GM21576 (cell line): ENCODE measurements at regions not wholly inside any gene's neighbourhood (a gene's known extent, or its start where the extent isn't known, plus 50 kb on each side); places are given as distances from the start of the nearest gene placed in this dataset.
"Not testable (repeated sequence)": the region's sequence is repeated elsewhere in the genome, so short reads cannot be mapped to it uniquely, and the experiment has no call there.

Experiments used
- ATAC-seq: cut with Tn5 transposase; IDR thresholded peaks from one replicate; pipeline ENCODE4 v1.9.1; 2021; ENCODE audit warnings: mild to moderate bottlenecking, moderate library complexity; ENCODE audit not compliant: unreplicated experiment

DNA sequence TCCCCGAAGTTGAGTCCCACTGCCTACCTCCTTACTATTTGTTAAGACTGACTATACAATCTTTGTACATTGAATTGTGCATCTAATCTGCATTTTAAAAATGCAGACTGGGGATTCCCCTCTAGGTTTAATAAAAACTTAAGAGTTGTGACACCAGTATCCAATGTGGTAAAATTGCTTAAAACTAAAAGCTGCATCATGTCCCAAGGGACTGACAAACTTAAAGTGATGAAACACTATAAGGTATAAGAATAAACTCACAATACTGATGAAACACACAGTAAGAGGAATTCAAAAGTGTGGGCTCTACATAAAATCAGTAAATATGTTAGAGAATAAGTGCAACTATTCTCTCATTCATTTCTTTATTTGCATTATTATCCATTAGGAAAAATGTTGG lies 1905.1 kb downstream of the MAT2B start:
- no peak for ATAC-seq

GRCh38 chr5:165411532-165411931 lies 1906.1 kb downstream of the MAT2B start:
- ATAC-seq = not testable (repeated sequence)

DNA sequence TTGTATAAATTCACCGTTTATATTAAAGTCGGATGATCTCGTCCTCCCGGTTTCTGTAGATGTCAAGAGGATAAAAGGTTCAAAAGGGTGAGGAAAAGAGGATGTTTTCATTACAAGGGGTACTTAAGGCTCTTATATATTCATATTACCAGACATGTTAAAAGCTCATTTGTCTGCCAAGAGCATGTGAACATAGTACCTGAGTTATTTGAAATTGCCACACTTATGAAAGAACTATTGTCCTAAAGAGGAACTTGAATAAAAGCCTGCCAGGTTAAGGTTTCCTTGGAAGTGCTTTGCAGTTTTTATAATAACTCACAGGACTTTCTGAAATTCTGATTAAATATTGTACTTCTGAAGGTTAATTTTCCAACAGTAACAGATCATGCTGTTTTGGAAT lies 1915.1 kb downstream of the MAT2B start:
- no peak for ATAC-seq

DNA sequence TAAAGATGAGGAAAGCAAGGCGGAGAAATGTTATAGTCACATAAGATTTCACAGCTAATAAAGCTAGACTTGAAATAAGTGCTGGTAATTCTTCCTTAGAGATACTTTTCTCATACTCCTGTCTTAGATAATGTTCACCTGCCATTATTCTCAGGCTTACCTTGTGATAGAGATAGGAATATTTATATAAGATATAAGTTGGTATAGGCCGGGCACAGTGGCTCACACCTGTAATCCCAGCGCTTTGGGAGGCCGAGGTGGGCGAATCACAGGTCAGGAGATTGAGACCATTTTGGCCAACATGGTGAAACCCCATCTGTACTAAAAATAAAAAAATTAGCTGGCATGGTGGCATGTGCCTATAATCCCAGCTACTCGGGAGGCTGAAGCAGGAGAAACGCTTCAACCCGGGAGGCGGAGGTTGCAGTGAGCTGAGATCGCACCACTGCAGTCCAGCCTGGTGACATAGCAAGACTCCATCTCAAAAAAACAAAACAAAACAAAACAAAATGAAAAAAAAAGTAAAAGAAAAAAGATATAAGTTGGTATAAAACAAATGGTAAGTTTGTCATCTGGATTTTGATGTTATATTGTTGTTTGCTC lies 1918.4 kb downstream of the MAT2B start:
- ATAC-seq = no peak

GRCh38 chr5:165425594-165425993 lies 1920.2 kb downstream of the MAT2B start:
- no peak for ATAC-seq

GRCh38 chr5:165448753-165449152 lies 1943.3 kb downstream of the MAT2B start:
- no peak for ATAC-seq

DNA sequence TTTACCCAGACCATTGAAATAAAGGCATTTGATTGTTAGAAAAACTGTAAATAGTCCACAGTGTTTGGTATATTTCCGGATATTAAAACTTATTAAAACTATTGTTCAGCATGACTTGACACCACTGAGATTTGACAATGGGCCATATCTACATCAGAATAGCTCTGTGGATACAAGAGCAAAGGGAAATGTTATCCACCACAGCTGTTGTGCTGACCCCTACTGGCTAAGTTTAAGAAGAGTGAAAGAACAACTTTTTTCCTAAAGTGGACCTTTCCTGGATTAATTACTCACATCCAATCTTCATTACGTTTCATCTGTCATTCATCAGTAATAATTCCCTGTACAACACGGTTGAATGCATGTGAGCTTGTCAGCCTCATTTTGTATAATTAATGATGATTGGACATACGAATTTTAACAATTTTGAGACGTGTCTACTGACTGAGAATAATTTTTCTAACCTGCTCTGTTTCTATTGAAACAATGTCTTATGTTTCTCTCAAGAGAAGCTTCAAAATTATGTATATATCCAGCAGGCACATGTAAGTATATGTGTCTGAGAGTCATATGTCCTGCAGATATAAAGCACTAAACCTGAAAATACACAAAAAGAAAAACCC lies 1952.6 kb downstream of the MAT2B start:
- ATAC-seq = no peak

- no peak for ATAC-seq
Measured at GRCh38 chr5:165459232-165459631, 1953.8 kb downstream of the MAT2B start.

- ATAC-seq = no peak
Measured at GRCh38 chr5:165460911-165461310, 1955.5 kb downstream of the MAT2B start.

DNA sequence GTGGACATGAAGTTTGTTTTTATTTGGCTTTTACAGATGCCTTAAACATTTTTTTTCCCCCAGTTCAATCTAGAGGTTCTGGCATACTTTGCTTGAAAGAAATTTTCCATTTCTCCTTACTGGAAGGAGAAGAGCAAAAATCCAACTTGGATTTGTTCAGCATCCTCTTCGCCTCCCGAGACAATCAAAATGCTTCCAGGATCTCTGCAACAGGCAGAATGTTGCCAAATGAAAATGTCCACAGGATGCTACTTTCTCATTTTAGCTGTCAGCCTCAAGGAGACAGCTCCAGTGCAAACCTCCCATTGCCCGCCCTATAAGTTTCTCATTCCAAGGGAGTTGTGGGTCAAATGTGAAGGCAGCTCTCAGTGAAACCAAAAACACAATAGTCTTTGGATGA lies 1972.1 kb downstream of the MAT2B start:
- no peak for ATAC-seq

DNA sequence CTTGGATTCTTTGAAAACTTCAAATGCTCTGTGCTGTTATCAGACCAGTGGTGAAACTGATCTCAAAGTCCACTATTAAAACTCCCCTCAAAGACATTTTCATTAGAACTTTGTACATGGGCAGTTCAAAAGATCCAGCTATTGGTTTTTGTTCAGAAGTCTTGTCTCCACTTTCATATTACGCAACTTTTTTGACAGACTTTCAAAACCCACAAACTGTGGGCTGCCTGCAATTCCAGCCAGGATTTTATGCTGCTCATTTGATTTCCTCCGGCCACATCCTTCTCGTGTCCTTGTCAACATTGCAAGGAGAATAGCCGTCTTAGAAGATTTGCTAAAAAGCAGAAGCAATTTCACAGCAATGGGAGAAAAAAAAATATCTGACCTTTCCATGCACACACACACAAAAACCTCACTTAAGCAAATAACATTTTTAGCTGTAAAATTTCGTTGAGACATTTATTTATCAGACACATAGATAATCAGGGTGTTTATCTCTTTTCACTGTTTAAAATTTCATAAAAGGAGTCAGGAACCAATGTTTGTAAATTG lies 1990.5 kb downstream of the MAT2B start:
- ATAC-seq = no peak

DNA sequence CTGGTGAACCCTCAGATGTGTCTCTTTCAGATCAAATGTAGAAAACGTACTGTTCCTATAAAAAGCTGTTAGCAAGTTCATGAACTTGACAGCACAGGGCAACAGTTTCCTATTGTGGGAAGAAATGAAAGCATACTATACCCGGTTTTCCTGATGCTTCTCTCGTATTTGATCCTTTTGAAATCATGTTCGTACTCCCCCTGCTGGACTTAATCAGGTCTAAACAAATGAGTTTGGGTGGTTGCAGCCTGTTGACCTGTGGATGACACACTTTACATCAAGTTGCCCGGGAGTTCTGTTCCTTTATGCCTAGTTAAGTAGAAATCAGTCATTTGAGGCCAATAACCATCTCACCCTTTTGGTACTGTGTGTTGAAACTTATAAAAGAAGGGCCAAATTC lies 1992.3 kb downstream of the MAT2B start:
- no peak for ATAC-seq

DNA sequence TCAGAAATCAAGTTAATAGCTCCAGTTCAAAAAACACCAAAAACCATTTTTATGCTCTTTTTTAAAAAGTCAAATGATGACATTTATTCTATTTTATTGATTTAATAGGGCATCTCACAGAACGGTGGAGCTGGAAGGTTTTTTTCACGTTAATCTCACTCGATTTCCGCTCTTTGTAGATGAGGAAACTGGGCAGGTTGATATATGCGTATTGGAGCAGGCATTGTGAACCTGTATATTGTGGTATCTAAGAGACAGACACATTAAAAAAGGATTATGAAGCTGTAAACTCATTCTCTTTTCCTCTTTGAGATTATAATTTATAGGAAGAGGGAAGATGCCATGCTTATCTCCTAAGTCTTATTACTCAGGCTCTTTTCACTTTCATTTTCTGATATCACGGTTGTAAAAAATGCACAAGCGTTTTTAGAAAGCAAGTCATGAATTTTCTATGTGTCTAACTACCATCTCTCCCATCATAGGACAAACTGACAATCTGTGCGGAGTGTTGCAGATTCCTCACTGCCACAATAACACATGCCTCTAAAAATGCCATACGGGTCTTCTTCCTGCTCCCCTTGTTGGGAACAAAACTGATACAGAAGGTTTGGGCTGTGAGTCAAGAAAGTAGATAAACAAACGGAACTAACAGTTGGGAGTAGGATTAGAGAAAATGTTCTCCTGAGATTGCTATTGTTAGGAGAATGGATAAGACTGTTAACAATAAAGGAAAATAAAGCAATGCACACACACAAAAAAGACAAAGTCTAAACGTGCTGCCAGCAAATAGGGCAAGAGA lies 1997.7 kb downstream of the MAT2B start:
- no peak for ATAC-seq

- ATAC-seq = no peak
Measured at GRCh38 chr5:165504674-165505073, 1999.3 kb downstream of the MAT2B start.

- no peak for ATAC-seq
Measured at GRCh38 chr5:165508286-165508685, 2002.9 kb downstream of the MAT2B start.

- ATAC-seq = no peak
Measured at GRCh38 chr5:165508861-165509260, 2003.4 kb downstream of the MAT2B start.

- no peak for ATAC-seq
Measured at GRCh38 chr5:165521816-165522610, 2016.6 kb downstream of the MAT2B start.

DNA sequence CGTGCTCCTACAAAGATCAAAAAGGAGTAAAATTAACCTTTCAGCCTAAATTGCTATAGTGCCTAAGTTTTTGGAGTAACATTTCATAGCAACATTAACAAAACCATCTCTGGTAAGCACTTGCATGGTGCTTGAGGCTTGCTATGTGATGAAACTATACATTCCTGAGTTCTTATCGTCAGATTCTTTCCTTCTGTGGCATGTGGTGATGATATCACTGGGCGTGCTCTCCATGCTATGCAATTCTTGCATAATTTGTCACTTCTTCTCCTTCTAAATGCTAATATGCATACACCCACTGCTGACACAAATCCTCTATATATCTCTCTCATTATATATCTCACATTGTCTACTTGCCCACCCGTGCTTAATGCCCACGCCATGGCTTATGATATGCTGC lies 2019.9 kb downstream of the MAT2B start:
- no peak for ATAC-seq

- ATAC-seq = no peak
Measured at GRCh38 chr5:165526357-165526756, 2020.9 kb downstream of the MAT2B start.

GRCh38 chr5:165527577-165527976 lies 2022.2 kb downstream of the MAT2B start:
- no peak for ATAC-seq

DNA sequence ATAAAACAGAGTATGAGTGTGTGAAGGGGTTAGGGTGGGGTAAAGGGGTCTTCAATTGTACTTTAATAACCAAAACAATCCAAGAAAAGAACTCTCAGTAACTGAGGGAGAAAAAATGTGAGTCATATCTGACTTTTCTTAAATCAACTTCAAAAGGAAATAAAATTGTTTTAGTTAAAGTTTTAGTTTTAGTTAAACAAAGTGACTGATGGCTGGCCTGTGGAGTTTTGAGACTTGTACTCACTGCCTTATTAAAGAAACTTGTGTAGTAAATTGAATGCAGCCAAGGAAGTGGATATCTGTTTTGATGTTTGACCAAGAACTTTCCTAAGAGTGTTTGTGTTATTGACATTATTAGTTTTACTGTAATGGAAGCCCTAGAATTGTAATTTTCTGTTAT lies 2032.6 kb downstream of the MAT2B start:
- no peak for ATAC-seq
